ENCODE measurements at regions not wholly inside any gene's neighbourhood (a gene's known extent, or its start where the extent isn't known, plus 50 kb on each side); places are given as distances from the start of the nearest gene placed in this dataset.
"Not testable (repeated sequence)": the region's sequence is repeated elsewhere in the genome, so short reads cannot be mapped to it uniquely, and the experiment has no call there.

DNA sequence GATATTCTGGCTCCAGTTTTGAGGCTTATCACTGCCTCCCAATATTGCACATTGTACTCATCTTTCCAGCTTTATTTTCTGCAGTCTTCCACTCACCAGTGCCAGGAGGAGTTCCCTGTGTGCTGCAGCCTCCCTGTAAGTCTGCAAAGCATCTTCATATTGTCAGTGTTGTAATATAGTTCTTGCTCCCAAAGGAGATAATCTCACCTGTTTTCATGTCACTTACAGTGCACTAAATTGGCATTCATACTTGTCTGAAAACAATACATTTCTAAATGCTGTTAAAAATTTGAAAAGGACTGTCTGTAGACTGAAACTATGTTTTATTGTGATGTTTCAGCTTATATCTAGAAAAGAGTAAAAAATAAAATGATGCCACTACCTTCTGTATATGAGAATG is 146.8 kb upstream of the TMTC1 start:
- DNase-seq: no peak

DNA sequence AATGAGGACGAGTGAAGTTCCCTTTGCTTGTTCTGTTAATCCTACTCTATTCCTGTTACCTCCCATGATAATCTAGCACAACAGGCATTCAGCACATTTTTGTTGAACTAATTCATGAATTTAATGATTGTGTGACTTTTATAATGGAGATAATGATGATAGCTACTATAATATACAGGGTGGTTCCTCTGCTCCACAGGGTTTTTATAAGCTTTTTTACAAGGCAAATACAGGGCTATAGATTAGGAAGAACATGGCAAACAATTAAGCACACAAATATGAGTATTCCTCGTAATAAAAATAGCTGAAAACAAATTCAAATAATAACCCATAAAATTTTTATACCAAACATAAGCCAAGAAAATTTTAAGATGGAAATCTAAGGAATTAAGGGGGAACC is 145.6 kb upstream of the TMTC1 start:
- no peak for DNase-seq

DNA sequence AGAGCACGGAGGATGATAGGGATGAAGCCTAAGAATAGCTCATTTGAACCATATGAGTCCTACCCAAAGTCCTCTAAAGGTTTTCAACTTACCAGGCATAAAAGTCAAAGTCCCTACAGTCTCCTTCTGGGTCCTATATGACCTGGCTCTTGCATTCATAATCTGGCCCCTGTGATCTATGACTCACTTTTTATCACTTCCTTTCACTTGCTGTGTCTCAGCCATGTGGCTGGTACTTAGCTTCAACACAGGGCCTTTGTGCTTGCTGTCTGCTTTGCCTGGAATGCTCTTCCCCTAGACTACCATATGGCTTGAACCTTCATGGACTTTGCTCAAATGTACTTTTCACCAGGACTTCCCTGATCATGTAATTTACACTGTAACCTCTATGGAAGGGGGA is 137.6 kb upstream of the TMTC1 start:
- DNase-seq: peak; percentile 2

DNA sequence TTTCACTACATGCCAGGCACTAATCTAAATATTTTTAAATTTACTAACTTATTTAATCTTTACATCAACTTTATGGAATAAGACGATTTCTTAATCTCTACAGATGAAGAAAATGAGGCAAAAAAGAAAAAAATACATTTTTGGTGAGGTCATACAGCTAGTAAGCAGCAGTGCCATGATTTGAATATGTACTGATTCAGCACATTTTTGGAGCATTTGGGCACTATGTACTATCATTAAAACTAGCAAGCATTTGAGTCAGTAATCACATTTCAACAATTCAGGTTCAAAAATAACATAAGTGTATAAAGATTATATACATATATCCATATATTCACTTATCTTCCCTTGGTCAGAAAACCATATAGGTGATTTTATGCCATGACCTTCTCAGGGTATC is 124.4 kb upstream of the TMTC1 start:
- no peak for DNase-seq

DNA sequence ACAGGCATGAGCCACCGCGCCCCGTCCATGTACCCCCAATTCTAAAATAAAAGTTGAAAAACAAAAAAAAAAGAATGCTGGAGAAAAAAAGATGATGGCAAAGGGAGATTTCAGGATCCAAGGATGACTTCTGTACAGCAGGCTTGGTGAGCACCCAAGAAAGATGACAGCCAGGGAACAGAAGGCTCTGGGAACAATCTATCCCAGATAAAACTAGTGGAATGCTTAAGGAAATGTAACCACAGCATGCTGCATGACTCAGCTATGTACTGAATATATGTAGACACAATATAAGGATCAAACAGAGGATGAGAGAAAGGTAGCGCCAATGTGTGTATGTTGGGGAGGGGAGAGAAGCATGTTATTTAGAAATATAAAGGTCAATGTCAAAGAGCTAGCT is 123.7 kb upstream of the TMTC1 start:
- no peak for DNase-seq

DNA sequence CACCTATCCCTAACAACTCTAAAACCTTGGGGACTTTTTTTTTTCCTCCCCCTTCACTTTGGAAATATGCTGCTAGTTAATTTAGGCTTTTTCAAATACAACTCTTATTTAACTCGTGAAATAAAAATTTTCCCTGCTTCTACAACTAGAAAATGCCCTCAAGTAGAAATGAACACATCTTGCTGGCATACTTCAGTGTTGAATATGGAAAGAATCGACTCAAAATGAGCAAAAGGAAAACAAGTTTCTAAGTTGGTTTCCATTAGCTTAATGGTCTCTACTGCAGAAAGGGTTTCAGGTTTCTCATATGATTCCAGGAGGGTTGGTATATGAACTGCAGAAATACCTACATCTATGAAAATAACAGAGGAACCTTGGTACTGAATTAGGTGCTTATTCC is 118.3 kb upstream of the TMTC1 start:
- no peak for DNase-seq

DNA sequence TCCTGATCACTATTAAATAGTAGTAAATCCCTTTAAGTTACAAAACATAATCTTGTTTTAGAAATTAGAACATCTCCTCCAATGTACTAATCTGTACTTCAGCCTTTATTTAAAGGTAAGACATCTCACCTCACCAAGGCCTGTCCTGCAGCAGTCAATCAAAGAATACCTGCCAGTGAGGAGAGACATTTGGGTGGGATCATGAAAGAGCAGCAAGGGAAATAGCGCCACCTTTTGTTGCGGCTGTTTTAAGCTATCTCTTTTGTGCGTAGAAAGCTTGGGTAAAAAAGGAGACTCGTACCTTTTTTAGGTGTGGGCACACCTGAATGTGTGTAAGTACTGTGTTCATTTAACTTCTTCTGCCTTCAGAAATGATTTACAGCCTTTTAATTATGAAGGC is 117.8 kb upstream of the TMTC1 start:
- no peak for DNase-seq

DNA sequence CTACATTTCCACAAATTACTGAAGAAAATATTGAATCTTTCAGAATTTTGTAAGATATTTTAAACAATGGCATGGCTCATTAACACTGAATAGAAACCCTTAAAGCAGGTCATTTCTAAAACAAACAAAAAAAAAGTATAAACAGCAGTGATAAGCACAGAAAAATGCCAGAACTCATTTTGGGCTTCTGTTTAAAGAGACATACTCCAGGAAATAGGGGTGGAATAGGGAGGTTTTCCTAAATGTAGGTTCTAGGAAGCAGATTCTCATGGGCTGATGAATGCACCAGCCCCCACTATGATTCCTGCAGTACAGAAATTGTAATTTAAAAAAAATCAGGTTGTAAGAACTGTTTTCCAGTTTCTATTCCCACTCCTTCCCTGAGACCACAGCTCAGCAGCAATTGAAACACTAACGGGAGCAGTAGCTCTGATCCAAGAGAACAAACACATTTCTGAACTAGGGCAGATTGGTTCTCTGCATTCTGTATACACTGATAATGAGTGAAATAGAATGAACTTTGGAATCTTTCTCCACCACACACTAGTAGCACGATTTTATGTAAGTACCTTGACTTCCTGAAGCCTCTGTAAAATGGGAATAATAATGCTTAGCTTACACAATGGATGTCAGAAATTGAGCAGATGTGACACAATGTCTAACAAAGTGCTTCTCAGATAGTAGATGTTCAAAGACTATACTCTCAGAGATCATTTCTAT is 115.6 kb upstream of the TMTC1 start:
- DNase-seq: no peak

DNA sequence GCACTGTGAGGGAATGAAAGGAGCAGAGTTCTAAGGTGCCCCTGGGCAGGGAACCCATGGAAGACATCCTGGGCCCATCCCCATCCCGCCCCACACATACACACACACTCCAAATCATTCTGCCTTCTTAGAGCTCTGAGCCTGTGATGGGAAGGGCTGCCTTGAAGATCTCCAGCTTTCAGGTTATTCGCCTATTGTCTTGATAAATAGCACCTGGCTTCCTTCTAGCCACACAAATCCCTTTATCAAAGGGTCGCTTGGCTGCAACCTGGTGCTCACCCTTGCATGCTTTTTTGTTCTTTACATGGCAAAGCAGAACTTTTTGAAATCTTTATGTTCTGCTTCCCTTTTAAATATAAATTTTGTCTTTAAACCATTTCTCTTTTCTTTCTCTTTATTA is 112.2 kb upstream of the TMTC1 start:
- no peak for DNase-seq

DNA sequence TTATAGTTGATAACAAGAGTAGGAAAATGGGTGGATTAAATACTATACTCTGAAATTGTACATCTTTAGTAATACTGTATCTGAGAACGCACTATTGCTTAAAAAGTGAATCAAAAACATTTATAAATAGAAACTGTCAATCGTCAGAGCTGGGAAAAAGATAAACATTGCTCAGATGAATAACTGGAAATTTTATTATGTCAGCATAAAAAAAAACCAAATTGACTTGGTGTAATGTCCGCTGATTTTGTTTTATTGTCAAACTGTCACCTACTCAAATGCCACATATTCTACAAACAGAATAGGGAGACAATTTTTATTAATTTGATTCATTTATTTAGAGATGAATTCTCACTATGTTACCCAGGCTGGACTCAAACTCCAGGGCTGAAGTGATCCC is 109.3 kb upstream of the TMTC1 start:
- DNase-seq: no peak

DNA sequence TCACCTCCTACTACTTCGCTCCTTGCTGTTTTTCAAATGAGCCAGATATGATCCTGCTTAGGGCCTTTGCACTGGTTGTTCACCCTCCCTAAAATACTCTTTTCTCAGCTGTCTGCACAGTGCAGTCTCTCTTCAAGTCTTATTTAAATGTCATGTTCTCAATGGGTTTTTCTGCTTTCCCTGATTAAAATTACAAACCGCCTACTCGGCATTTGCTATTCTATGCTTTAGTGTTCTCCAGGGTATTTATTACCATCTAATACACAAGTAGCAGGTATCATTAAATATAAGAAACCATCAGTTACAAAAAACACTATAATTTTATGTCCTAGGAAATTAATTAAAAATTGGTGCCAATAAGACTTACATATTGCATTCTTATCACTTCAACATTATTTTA is 108.0 kb upstream of the TMTC1 start:
- DNase-seq: no peak

DNA sequence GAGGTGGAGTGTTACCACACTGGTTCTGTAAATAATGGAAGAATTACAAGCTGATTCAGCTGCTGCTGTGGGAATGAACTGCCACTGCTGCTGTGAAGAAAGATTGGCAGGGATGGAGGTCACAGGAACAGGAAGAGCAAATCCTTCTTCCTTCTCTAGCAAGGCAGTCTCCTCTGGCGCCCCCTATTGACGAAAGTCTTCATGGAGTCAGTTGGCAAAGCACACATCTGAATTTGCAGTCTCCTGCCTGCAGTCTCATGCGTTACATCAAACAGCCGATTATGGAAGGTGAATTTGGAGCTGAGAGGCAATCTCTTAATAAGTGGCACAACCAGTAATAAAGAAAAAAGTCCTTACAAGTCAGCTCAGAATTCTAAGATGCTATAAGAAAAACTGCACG is 106.0 kb upstream of the TMTC1 start:
- peak; percentile 73 for DNase-seq

DNA sequence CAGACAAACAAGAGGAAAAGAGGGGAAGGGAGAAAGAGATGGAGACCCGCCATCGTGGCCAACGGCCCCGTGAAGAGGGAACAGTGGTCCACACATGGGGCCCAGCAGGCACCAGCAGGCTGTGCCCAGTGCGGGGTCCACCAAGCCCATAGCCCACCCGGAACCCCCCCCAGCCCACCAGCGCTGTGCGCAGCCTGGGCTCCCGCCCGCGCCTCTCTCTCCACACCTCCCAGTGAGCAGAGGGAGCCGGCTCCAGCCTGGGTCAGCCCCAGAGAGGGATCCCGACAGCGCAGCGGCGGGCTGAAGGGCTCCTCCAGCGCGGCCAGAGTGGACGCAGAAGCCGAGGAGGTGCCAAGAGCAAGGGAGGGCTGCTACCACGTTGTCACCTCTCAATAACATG is 105.0 kb upstream of the TMTC1 start:
- DNase-seq: no peak

DNA sequence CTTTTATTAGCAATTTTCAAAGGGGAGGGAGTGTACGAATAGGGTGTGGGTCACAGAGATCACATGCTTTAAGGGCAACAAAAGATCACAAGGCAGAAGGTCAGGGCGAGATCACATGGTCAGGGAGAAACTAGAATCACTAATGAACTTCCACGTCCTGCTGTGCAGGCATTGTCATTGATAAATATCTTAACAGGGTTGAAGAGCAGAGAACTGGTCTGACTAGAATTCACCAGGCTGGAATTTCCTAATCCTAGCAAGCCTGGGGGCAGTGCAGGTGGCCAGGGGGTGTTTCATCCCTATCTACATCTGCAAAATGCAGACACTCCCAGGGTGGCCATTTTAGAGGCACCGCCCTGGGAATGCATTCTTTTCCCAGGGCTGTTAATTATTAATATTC is 101.2 kb upstream of the TMTC1 start:
- DNase-seq: not testable (repeated sequence)

DNA sequence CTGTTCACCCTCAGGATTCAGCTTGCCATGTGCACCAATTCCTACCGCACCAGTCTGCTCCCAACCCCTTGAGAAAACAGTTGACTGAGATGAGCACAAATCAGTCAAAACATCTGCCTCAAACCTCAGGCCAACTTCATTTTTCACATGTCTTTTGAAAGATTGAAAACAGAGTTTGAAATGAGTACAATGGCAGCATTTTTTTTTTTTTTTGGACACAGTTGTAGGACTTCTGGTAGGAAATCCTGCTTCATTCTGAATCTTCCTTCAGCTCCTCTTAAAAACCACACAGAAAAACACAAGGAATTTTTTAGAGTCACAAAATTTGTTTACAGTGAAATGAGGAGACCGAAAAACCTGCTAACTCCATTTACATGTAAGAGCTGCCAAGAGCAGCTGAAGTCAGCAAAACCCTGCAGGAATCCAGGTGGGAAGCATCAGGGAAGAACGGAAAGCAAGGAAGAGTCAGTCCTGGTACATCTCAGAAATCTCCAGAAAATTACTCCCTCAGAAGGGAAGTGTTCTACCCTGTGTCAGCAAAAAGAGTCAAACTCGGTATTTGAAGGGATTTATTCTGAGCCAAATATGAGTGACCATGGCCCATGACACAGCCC is 100.3 kb upstream of the TMTC1 start:
- no peak for DNase-seq

DNA sequence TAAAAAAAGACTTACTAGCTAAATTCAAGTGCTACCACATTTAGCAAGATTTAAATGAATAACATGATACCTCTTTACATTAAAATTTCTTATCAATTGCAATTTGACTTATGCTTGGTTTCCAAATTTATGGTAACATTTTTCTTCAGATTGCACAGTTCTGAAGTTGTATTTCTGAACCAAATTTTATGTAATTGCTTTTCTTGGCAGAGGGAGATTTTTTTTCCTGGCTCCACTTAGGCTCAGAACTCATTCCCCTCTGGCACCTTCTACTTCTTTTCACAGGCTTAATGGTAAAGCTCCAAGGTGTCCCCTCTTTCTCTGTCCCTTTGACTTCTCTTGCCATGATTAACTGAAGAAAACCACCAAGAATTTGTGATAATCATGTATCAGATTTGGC is 99.8 kb upstream of the TMTC1 start:
- DNase-seq: no peak

DNA sequence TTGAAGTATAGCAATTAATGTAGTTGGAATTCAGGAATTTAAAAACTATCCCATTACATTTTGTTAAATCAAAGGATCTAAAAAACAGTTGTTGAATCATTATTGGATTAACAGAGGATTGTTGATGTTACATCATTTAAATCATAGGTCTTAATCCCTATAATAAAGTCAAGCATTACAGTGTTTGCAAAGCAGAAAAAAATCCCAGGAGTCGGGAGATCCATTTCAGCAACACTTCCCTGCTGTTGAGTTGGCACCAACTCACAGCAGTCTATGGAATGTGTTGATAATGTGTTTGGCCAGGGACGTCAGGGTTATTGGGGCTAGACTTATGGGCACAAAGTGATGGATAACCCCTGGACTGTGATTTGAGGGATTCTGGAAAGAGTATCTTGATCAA is 99.1 kb upstream of the TMTC1 start:
- no peak for DNase-seq

DNA sequence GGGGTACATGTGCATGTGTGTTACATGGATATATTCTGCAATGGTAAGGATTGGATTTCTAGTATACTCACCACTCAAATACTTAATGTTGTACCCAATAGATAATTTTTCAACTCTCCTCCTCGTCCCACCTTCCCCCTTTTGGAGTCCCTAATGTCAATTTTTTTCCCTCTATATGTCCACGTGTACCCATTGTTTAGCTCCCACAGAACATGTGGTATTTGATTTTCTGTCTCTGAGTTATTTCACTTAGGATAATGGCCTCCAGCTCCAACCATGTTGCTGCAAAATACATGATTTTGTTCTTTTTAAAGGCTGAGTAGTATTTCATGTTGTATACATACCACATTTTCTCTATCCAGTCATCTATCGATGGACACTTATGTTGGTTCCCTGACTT is 97.2 kb upstream of the TMTC1 start:
- no peak for DNase-seq

DNA sequence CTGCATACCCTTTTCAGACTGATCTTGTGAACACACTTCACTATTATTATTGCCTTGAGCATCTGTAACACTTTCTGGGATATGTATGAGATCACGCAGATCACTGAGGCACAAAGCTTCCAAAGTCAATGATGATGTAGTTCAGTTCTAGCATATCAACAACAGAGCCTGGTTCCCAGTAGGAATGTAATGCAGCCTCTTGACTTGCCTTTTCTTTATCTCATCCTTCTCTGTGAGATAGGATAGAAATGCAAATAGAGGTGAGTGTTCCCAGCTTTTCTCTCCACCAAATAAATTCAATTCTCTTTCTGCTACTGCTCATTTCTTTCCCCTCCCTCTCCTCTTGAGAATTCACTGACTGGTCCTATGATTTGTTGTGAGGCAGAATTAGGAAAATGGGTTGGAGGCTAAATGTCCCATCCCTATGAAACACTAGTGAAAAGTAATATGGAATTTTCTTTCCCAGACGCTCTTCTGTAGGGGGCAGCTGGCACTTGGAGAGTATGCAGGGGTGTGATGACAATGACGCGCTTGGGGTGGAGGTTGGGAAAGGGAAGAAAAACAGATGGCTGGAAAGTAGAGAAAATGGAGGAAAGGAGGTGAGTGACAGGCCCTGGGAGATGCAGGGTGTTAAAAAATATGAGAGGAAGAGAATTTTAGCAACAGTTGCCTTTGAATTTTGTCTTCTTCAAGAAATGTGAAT is 96.0 kb upstream of the TMTC1 start:
- no peak for DNase-seq

DNA sequence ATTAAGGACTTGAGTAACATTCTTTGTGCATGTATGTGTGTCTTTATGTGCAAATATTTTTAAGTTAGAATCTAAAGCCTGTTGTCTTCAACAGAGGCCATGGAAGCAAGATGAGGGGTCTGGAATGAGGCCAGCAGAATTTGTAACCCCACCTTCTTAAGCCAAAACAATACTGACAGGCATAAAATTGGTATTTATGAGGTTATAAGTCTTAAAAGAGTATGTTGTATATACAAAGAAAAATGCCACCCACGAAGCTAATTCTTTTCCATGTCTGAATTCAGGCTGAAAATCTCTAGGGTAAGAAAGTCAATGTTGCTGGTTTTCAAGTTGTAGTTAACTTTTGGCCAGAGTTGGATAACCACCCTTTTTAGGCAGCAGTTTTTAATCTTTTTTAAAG is 86.2 kb upstream of the TMTC1 start:
- DNase-seq: no peak

DNA sequence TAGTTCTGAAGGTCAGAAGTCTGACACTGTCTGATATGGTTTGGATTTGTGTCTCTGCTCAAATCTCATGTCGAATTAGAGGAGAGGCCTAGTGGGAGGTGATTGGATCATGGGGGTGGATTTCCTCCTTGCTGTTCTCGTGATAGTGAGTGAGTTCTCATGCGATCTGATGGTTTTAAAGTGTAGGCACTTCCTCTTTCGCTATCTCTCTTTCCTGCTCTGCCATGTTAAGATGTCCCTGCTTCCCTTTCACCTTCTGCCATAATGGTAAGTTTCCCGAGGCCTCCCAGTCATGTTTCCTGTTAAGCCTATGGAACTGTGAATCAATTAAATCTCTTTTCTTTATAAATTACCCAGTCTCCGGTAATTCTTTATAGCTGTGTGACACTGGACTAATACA is 84.1 kb upstream of the TMTC1 start:
- no peak for DNase-seq

DNA sequence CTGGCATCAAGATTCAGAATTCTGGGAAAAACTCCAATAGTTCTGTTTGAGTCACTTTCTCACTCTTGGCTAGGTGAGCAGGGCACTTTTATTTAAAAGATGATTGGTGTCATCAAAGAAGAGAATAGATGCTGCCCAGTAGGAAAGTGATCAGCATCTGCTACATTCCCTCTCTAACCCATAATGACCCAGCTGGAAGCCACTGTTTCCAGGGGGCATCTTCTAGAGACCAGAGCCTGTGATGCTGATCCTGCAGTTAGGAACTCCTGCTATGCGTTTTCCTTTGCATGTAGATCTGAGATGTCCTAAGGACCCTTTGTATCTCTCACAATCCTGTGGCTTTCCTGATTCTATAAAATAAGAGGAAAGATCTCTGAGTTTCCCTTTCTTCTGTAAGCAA is 79.9 kb upstream of the TMTC1 start:
- DNase-seq: no peak

DNA sequence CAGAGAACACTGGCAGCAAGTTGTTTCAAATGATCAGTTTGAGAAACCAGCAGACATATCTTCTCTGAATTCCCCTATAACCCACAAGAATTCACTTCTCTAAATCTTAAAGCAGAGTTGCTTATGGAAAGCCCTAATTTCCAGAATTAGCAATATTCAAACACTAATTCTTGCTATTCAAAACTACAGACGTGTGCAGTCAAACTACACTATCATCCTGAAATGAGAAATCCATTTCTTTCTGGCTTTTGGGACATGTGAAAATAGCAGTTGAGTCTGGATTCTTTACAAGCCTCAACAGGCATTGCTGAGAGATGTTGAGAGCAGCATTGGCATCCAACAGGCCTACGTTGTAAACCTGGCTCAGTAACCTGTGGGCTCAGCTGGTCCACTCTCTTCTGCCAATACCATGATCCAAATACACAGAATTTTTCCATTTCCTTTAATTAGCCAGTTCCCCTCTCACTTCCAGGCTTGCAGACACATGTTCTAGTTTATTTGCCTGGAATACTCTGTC is 74.6 kb upstream of the TMTC1 start:
- DNase-seq: no peak

DNA sequence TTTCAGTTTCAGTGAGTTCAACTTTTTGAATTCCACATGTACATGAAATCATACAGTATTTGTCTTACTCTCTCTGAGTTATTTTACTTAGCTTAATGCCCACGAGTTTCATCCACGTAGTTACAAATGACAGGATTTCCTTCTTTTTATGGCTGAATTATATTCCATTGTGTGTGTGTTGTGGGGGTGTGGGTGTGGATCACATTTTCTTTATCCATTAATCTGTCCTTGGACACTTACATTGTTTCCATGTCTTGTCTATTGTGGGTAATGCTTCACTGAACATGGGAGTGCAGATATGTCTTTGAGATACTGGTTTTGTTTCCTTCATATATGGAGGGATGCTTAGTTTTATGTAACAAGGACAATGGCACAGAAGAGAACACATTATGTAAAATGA is 63.5 kb upstream of the TMTC1 start:
- no peak for DNase-seq

All from suppressor macrophage treated with lipopolysaccharide for 4 hours (primary cell).